ENCODE measurements at regions not wholly inside any gene's neighbourhood (a gene's known extent, or its start where the extent isn't known, plus 50 kb on each side); places are given as distances from the start of the nearest gene placed in this dataset.

DNA sequence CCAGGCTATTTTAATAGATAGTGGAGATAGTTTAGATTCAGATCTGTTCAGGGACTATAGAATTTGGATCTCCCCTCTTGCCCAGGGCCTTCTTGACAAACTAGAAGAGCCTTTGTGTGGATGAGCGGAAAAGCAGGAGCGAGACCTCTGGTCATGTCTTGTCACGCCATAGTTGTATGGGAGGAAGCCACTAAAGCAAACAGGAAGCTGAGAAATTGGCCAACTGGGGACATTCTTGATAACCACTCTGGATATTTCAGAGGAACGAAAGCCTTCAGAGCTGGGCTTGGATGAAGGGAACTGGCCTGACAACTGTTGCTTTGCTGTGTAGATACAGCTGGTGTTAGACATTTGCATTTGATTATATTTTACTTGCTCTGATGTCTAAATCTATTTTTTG, 54.1 kb upstream of the EXOC2 start:
- no peaks in the 10 kb centered on the region for H3K9me3 Mint-ChIP-seq
- H3K27ac Mint-ChIP-seq (ENCODE audit: unreplicated experiment) = no peak overlapping the region
- H3K4me3 Mint-ChIP-seq = no peak overlapping the region
- no peak for DNase-seq (ENCODE audit: low read depth, low spot score)
- H3K36me3 Mint-ChIP-seq (ENCODE audit: low read depth) = no peaks in the 10 kb centered on the region
- no peak for TF ChIP-seq CTCF (conservative IDR thresholded peaks at IDR 0.05)
- no peaks in the 10 kb centered on the region for H3K27me3 Mint-ChIP-seq (ENCODE audit: low read depth)
- no peaks in the 10 kb centered on the region for H3K4me1 Mint-ChIP-seq

DNA sequence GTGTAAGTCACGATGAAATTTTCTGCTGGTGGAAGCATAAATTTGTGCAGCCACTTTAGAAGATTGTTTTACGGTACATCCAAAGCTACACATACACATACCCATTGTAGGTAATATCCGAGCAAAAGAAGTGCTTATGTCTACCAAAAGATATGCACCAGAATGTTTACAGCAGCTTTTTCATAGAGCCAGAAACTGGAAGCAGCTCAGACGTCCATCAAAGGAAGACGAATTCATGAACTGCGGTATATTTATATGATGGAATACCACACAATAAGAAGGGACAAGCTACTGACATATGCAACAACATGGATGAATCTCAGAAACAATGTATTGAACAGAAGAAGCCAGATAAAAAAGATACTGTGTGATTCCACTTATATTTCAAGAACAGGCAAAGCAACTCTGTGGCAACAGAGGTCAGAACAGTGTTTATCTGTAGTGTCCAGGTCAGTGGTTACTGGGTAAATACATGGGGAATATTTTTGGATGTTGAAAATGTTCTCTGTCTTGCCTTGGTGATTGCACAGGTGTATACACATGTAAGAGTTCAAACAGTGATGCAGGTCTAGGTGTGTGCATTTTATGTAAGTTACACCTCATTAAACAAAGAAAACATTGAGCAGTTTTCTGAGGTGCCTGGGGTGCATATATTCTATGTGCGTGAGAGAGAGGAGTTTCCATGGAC, 51.9 kb upstream of the EXOC2 start:
- H3K4me1 Mint-ChIP-seq = no peaks in the 10 kb centered on the region
- no peaks in the 10 kb centered on the region for H3K36me3 Mint-ChIP-seq (ENCODE audit: low read depth)
- DNase-seq (ENCODE audit: low read depth, low spot score) = no peak
- no peak for TF ChIP-seq CTCF (conservative IDR thresholded peaks at IDR 0.05)
- no peak overlapping the region for H3K27ac Mint-ChIP-seq (ENCODE audit: unreplicated experiment)
- no peak overlapping the region for H3K4me3 Mint-ChIP-seq
- H3K27me3 Mint-ChIP-seq (ENCODE audit: low read depth) = no peaks in the 10 kb centered on the region
- H3K9me3 Mint-ChIP-seq = peaks cover 4% of the 10 kb centered on the region

DNA sequence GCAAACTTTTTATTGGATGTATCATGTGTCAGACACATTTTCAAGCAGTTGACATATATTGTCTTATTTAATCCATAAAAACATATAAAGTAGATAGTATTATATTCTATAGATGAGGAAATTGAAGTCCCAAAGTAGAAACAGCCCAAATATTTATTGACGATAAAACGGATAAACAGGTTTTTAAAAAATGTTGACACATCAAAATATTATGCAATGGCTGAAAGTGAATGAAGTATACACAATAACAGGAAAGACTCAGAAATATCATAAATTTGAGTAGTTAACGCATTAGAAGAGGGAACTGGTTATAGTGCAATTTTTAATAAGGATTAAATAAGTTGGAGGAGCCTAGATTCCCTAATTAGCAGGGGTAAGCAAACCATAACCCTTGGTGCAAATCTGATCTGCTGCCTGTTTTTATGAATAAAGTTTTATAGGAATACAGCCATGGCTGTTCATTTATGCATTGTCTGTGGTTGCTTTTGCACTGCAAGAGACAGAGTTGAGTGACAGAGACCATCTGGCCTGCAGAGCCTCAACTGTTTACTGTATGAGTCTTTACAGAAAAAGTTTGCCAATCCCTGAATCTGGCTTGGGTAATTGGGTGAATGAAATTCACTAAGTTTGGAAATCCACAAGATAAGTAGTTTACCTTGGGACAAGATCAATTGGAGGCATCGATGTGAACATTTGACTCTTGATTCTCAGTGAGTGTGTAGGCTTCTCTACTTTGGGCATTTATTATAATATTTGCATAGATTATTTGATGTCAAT, 50.6 kb upstream of the EXOC2 start:
- no peak for TF ChIP-seq CTCF (conservative IDR thresholded peaks at IDR 0.05)
- peaks cover 4% of the 10 kb centered on the region for H3K9me3 Mint-ChIP-seq
- no peaks in the 10 kb centered on the region for H3K36me3 Mint-ChIP-seq (ENCODE audit: low read depth)
- no peaks in the 10 kb centered on the region for H3K4me1 Mint-ChIP-seq
- no peak overlapping the region for H3K4me3 Mint-ChIP-seq
- DNase-seq (ENCODE audit: low read depth, low spot score) = no peak
- H3K27me3 Mint-ChIP-seq (ENCODE audit: low read depth) = no peaks in the 10 kb centered on the region
- no peak overlapping the region for H3K27ac Mint-ChIP-seq (ENCODE audit: unreplicated experiment)
